GM21390 (cell line): ENCODE measurements at regions not wholly inside any gene's neighbourhood (a gene's known extent, or its start where the extent isn't known, plus 50 kb on each side); places are given as distances from the start of the nearest gene placed in this dataset.

Experiments used
- ATAC-seq: cut with Tn5 transposase; IDR thresholded peaks from one replicate; pipeline ENCODE4 v1.9.1; 2021; ENCODE audit not compliant: unreplicated experiment

DNA sequence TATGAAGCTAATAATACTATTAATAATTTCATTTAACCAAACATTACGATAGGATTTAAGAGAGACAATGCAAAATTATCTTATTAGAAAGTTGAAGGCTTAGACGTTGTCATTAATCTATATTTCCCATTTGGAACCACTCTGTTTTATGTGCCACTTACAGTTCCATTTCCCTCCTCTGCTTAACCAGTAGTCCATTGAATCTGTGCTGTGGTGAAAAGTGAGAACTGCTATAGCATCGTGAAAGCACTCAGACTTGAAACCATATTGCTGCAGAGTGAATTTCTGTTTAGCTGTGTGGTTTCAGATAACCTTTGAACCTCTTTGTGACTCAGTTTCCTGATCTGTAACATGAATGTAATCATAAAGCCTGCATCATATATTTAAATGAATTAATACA lies 2304.5 kb downstream of the MAT2B start:
- ATAC-seq, result no peak

DNA sequence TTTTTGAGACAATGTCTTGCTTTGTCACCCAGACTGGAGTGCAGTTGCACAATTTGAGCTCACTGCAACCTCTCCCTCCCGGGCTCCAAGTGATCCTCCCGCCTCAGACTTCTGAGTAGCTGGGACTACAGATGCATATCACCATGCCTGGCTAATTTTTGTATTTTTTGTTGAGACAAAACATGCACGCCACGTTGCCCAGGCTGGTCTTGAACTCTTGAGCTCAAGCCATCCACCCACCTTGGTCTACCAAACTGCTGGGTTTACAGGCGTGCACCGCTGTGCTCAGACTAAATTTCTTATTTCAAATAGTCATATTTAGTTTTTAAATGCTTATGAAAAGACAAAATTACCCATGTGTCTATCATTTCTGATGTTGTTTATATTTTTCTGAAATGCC lies 2324.1 kb downstream of the MAT2B start:
- no peak for ATAC-seq

DNA sequence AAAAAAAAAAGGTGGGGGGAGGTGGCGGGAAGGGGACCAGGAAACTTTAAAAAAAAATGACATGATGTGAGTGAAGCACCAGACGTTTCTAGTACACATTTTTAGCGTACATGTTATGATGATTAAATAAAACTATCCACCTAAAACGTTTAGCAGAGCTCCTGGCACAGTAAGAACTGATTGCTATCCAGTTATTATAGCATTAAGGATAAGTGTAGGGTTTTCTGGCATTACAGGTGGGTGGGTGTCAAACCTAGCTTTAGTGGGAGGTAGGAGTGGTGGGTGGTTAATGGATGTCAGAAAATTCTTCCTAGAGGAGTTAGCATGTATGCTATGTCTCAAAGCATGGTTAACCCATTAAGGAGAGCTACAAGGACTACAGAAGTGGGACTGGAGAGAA lies 2329.5 kb downstream of the MAT2B start:
- ATAC-seq, result no peak

DNA sequence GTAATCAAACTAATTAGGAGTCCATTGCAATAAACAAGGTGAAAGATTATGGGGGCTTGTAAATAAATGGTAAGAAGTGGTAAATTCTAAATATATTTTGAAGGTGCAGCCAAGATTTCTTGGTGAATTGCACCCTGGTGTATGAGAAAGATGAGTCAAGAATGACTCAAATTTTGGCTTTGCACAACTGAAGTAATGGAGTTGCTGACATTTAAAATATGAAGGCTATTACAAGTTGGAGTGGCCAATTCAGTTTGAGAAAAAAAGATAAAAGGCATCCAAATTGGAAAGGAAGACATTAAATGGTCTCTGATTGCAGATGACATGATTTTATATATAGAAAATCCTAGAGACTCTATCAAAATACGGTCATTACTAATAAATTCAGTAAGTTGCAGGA lies 2330.6 kb downstream of the MAT2B start:
- ATAC-seq, result no peak

DNA sequence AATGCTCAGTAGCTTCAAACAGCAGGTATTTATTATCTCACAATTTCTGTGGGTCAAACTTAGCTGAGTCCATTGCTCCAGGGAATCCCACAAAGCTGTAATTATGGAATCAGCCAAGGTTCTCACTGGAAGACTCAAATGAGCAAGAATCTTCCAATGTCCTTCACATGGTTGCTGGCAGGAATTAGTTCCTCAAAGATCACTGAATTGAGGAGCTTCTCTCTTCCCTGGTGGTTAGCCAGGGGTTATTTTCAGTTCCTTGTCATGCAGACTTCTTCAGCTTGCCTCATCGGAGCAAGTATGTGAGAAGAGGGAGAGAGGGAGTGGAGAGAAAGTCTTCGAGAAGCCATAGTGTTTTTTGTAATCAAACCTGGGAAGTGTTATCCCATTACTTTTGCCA lies 2331.9 kb downstream of the MAT2B start:
- no peak for ATAC-seq

DNA sequence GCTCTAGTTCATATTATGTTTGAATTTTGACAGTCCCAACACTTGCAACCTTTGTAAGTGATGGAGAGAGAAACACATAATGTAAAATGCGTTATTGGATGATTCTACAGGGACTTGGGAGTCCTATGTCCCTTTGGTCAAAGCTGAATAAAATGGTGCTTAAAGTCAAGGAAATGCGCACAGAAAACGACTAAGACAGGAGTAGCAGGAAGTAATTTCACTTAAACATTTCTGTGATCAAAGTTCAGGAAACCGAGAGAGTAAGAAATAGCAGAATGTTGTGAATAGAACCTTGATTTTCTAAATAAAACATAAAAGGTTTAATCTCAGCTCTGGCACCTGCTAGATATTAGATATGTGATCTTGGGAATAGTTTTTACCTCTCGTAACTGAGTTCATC lies 2339.2 kb downstream of the MAT2B start:
- no peak for ATAC-seq

DNA sequence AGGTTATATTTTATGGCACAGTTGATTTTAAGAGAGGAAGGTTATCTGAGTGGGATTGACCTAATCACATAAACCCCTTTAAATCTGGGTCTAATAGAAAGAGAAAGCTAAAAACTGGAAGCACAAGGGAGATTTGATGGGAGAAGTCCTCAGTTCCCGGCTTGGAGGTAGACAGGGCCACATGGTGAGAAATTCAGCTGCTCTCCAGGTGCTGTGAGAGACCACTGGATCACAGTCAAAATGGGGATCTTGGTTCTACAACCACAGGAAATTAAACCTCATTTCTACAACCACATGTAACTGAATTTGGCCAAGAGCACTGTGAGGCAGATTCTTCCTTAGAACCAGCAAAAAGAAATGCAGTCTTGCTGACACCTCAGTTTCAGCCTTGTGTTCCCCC lies 2352.7 kb downstream of the MAT2B start:
- ATAC-seq, result no peak

DNA sequence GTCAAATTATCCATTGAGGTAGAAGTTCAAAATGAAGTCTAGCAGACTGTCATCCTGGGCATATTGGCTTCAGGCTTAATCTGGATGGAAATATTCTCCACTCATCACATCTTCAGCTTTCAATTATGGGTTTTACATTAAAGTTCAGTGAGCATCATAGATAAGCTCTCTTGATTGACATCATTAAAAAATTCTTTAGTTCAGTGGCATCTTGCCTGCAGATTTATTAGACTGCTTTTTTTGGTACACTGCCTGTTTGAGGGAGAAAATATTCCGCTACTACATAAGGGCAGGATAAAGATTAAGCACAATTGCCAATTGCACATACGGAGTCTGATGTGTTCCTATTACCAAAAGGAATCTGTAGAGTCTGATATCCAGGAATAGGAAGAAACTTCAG lies 2353.8 kb downstream of the MAT2B start:
- ATAC-seq, result no peak

DNA sequence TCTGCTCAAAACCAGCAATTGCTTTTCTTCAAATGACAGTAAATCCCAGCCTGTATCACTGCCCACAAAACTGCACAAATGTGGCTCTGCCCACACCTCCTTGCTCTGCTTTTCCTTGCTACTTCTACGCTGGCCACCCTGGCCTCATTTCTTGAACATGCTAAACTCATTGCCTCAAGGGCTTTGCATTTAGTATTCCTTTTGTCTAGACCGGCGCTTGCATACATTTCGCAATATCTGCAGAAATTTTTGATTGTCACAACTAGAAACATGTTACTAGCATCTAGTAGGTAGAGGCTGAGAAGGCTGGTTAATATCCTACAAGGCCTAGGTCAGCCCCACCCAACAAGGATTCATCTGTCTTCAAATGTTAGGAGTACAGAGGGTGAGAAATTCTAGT lies 2357.8 kb downstream of the MAT2B start:
- no peak for ATAC-seq

DNA sequence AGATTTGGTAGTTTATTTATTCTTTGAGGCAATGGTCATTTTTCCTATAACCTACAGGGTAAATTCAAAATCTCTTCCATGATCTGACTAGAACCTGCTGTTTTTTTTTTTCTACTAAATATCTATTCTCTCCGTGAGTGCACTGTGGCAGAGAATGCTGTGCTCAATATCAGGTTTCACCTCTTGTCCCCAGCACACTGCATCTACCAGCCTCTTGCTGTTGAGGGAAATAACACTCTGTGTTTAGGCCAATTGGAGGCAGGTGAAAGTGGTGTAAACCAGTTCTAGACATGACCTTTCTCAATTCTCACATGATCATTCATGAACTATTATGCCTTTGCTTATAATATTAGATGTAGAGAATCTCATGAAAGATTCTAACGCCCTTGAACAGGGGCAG lies 2365.9 kb downstream of the MAT2B start:
- ATAC-seq, result no peak

DNA sequence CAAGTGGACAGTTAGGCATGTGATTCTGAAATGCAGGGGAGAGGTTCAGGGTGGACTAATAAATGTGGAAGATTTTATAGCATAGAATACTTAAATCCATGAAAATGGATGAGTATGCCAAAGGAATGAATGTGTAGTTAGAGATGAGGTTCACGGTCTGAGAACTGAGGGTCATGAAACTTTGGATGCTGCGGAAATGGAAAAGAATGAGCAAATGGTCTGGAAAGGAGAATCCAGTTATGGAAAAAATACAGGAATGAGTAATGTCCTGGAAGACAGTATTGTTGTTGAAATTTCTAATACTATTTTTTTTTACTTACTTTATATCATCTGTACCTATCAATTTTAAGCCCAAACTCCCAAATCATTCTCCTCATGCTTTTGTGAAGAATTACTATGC lies 2369.4 kb downstream of the MAT2B start:
- ATAC-seq, result no peak

DNA sequence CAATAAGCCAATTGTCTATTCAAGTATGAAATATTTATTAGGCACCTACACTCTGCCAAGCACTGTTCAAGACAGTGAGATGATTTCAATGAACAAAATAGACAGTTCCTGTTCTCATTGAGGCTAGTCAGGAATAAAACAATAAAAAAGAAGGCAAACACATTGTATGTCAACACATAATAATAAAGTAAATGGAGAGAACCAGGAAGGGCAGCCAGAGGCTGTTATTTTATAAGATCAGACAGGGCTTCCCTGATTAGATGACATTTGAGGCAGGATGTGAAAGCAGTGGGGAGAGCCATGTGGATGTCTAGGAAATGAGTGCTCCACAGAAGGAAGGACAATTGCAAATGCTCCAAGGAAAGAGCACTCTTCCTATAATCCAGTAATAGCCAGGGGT lies 2371.1 kb downstream of the MAT2B start:
- ATAC-seq, result no peak

DNA sequence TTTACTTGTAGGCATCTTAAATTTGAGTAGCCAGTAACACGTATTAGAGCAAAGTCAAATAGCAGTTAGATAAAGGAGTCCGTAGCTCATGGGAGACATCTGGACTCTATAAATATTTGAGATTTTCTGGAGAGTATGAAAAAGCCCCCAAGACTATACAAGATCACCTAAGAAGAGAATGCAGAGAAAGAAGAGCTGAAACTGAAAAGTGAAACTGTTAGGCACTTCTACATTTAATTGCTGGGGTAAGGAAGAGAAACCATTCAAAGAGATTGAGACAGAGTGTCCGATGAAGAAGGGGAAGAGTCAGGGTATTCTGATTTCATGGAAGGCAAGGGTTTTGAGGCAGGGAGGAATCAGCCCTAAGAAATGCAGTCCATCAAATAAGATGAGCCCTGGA lies 2372.1 kb downstream of the MAT2B start:
- ATAC-seq, result no peak

DNA sequence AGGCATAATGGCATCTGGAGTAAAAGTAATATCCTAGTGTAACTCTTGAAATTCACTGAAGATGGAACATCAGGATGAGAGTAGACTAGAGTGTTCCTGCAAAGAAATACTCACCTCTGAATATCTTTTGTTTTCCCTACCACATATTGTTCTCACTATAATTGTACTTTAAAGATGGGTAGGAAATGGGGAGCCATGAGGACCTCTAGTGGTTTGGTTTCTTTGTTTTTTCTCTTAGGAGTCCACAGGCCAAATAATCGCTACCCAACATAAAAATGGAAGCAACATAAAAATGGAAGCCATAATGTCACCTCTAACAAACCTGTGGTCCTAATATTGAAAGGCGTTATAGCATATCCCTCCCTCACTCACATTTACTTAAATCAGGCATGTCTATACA lies 2375.8 kb downstream of the MAT2B start:
- no peak for ATAC-seq

DNA sequence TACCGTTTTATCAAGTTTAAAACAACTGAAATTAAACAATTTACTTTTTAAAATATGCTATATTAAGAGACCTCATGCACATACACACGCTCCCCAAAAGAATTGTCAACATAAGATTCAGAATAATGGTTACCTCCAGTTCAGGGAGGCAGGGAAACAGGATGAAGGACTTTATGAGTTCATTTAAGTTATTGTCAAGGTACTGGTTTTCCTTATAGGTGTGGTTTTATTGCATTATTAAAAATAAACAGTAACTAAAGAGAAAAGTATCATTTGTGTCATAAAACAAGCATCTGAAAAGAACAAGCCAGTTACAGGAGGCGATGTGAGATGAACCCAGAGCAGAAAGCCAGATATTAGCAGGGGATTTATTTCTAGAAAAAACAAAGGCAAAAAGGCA lies 2376.7 kb downstream of the MAT2B start:
- no peak for ATAC-seq

DNA sequence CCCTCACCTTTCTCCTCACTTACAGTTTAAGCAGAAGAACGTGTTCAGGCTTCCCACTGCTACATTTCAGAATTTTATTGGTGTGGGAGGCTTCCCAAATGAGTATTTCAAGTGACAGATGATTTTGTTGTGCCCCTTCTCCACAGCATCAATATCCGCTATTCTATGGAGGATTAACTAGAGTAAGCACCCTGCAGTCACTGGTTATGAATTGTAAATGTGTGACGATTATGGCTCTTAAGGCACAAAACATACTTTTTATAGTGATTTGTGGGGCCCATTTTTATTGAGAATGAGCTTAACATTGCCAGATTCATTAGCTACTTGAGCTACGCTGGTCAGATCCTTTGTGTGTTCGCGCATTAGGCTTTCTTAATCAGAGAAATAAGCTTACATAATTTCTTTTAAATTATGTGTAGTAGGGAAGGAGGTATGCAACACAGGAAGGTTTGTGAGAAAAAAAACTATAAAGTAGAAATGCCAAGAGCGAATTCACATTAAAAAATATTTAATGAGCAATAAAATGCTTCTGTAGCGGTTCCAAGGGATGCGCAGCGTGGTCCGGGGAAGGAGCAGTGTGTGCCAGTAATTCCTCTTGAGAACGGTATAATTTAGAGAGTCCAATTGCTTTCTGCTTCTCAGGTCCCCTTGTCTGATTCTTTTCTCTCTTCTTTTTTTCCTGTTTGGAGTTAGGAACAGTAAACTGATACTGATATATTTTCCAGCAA lies 2380.4 kb downstream of the MAT2B start:
- no peak for ATAC-seq

DNA sequence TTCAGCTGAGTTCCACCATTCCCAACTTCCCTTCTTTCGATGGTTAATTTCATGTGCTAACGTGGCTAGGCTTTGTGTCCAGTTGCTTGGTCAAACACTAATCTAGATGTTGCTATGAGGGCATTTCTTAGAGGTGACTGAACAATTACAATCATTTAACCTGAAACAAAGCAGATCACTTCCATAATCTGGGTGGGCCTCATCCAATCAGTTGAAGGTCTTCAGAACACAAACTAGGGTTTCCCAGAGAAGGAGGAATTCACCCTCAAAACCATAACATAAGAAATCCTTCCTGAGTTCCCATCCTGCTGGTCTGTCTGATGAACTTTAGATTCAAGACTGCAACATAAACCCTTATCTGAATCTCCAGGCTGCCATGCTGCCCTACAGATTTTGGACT lies 2381.7 kb downstream of the MAT2B start:
- ATAC-seq, result no peak

DNA sequence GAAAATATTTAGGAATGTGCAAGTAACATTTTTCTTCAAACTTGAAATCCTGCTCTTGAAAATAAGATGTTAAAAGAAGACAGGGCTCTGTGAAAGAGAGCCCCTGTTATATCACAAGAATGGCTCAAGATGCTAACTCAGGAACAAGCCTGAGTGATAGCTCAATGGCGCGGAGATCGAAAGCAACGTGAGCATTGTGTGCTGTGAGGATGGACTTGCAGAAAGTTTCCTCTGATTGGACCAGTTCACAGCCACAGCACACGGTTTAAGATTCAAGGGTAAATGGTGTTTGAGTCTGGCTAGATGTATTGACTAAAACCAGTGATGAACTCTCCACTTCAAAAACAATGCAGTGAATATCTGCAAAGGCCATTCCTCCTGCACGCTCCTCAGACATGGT lies 2387.0 kb downstream of the MAT2B start:
- ATAC-seq, result no peak

DNA sequence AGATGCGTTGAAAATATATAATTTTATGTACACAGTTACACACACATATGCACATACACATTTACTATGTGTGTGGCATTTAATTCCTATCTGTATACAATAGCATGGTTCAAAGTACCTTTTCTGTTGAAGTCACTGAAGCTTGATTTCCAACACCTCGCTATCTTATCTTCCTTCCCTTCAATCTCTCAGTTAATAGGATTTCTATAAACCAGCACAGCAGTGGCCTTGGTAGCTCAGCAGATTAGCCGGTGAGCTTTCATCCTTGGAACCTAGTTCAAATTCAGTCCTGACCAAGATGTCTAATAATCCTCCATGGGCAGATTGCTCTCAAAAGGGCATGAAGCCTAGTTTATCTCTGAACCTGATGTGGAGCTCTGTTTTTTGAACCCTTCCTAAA lies 2389.5 kb downstream of the MAT2B start:
- no peak for ATAC-seq

DNA sequence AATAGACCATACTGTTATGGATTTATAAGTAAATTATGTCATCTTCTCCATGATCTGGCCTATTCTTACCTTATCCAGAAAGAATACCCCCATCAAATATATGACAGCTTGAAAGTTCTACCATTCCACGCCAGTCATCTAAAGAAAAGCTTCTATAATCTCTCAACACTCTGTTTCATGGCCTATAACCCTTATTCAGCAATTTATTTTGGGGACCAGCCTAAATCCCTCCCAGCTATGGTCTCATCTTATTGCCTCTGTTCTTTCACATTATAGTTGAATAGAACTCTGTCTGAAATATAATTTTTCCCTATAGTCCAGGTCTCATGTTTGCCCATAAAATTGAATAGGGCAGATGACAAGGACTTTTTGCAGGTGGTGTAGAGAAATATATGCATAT lies 2387.6 kb upstream of the WWC1 start:
- ATAC-seq, result no peak

DNA sequence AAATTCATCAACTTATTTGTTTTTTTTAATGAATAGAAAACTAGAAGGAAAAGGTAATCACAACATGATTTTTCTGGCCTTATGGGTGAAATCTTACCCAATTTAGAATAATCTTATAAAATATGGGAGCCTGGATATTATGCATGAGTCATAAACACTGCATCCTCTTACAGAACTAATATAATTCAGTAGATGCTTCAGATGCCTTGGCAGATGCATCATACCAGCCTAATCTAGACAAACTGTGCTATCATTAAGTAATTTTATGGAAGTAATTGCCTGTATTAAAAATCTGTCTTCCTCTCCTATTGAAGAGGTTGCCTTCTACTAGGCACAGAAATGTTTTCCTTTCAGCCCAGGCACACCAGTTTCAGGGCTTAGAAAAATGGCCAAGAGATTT lies 2384.6 kb upstream of the WWC1 start:
- no peak for ATAC-seq

DNA sequence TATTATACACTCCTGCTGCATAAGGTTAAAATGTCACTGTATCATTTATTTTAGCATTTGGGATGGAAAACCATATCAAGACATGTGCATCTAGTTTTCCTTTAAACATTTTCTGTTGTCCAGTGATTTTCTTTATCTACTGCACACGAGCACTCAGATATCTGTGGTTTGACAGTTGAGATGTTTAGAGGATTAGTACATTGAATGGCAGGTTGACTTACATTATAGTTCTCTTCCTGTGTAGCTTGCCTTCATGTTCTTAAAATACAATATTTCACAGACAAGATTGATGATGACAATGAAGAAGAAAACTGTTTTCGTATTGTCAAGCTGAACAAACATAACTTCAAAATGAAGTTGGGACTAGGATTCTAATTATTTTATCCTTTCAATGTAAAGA lies 2378.4 kb upstream of the WWC1 start:
- ATAC-seq, result no peak

DNA sequence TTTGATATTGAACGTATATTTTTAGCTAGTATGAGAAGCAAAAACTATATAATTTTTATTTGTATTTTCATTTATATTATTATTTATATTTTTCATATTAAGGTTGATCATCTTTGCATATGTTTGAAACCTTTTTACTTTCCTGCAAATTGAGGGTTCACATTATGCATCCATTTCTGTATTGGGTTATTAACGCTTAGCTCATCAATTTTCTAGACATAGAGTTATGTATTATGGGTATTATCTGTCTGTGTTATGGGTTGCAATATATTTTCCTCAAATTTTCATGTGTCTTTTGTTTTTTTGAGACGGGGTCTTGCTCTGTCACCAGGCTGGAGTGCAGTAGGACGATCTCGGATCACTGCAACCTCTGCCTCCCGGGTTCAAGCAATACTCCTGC lies 2377.0 kb upstream of the WWC1 start:
- no peak for ATAC-seq

DNA sequence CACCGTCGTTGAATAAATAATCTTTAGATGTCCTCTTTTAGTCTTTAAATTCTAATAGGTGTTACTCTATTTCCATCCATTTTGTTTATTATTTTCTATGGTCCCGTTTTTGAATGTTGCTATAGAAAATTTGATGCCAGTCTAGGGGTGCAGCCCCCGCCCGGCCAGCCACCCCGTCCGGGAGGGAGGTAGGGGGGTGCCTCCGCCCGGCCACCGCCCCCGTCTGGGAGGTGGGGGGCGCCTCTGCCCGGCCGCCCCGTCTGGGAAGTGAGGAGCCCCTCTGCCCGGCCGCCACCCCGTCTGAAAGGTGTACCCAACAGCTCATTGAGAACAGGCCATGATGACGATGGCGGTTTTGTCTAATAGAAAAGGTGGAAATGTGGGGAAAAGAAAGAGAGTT lies 2372.2 kb upstream of the WWC1 start:
- no peak for ATAC-seq
